ENCODE measurements at regions not wholly inside any gene's neighbourhood (a gene's known extent, or its start where the extent isn't known, plus 50 kb on each side); places are given as distances from the start of the nearest gene placed in this dataset.

DNA sequence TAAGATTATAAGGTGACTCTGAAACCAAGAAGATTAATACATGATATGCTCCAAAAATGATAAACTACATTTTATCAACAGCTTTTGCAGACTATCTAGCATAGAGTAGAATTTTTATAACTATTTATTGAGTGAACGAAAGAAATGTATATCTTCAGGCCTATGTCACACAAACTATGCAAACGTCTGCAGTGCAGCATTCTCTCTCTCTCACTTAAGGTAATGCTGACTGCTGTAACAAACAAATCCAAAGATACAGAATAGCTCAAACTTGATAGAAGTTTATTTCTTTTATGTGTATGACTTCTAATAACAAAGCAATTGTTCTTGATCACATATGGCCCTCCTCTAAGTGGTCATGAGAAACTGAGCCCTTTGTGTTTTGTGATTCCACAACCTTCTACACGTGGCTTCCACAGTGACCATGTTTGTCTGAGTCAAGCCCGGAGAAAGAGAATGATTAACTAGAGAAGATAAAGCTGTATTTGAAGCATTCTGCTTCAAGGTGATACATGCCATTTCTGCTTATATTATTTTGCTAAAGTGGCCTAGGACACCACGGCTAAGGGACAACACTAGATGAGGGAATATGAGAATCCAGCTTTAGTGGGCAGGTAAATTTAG, 1352.7 kb upstream of the TMEM132C start:
- H3K27ac Mint-ChIP-seq = no peak overlapping the region
- no peaks in the 10 kb centered on the region for H3K9me3 Mint-ChIP-seq
- H3K4me3 Mint-ChIP-seq = no peak overlapping the region
- no peaks in the 10 kb centered on the region for H3K36me3 Mint-ChIP-seq (ENCODE audit: low read depth)
- H3K4me1 Mint-ChIP-seq (ENCODE audit: low read depth) = no peaks in the 10 kb centered on the region
- no peak for DNase-seq
- no peak for TF ChIP-seq CTCF (IDR thresholded peaks at IDR 0.05)
- H3K27me3 Mint-ChIP-seq (ENCODE audit: insufficient read depth) = no peaks in the 10 kb centered on the region

GRCh38 chr12:126915309-126915708, 1351.7 kb upstream of the TMEM132C start:
- Mint-ChIP-seq H3K27me3 (ENCODE audit: insufficient read depth) (no peaks in the 10 kb centered on the region), H3K4me3 (no peak overlapping the region), H3K9me3 (no peaks in the 10 kb centered on the region), H3K36me3 (ENCODE audit: low read depth) (no peaks in the 10 kb centered on the region), H3K4me1 (ENCODE audit: low read depth) (no peaks in the 10 kb centered on the region), H3K27ac (no peak overlapping the region)
- DNase-seq = no peak
- TF ChIP-seq CTCF (IDR thresholded peaks at IDR 0.05) = no peak

DNA sequence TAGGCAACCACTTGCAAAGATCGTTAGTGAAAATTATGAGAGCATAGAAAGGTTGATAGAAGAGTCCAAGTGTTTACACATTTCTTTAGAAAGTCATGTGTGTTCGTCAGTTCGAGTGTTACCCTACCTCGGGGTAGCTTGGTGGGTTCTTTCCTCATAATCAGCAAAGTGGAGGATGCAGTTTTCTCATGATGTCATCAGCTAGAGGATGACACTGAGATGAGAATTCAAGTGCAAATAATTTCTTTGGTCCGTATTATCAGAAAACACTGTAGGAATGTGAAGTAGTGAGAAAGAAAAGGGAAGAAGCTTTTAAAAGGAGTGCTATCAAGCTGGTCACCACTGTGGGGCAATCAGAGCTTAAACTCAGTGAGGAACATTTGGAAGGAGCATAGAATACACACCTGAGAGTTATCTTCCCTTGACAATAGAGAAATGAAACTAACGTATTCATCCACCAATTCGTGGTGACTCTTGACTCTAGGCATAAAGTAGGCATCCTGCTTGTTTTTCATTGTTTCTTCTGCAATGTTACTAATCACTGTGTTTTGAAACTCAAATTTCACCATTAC, 1340.9 kb upstream of the TMEM132C start:
- DNase-seq = no peak
- Mint-ChIP-seq H3K27ac (no peak overlapping the region), H3K9me3 (no peaks in the 10 kb centered on the region), H3K4me3 (peak overlapping the region; percentile 30), H3K27me3 (ENCODE audit: insufficient read depth) (no peaks in the 10 kb centered on the region; the same call in 1 of the 2 replicates), H3K36me3 (ENCODE audit: low read depth) (no peaks in the 10 kb centered on the region), H3K4me1 (ENCODE audit: low read depth) (peaks cover 6% of the 10 kb centered on the region; the same call in 1 of the 2 replicates)
- TF ChIP-seq CTCF (IDR thresholded peaks at IDR 0.05) = no peak

GRCh38 chr12:126930234-126930633, 1336.7 kb upstream of the TMEM132C start:
- Mint-ChIP-seq H3K4me3 (no peak overlapping the region), H3K4me1 (ENCODE audit: low read depth) (peaks cover 6% of the 10 kb centered on the region; the same call in 1 of the 2 replicates), H3K36me3 (ENCODE audit: low read depth) (no peaks in the 10 kb centered on the region), H3K9me3 (no peaks in the 10 kb centered on the region), H3K27me3 (ENCODE audit: insufficient read depth) (peaks cover 2% of the 10 kb centered on the region; the same call in 1 of the 2 replicates), H3K27ac (no peak overlapping the region)
- TF ChIP-seq CTCF (IDR thresholded peaks at IDR 0.05) = no peak
- no peak for DNase-seq

DNA sequence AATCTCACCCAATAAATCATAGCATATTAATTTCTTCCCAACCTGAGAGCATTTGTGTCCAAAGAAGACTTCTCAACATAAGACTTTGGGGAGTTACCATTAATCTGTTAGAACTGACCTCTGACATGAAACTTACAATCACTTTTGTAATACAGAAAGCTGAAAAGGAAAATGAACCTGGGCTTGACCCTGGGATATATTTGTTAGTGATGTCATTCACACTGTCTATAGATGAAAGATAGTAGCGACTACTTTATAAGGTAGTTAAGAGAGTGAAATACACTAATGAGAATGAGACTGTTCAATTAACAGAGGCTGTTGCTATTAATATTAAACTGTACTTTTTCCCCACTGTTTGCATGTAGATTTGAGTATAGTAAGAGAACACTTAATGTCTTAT, 1334.8 kb upstream of the TMEM132C start:
- Mint-ChIP-seq H3K27ac (no peak overlapping the region), H3K4me3 (no peak overlapping the region), H3K27me3 (ENCODE audit: insufficient read depth) (peaks cover 2% of the 10 kb centered on the region; the same call in 1 of the 2 replicates), H3K9me3 (no peaks in the 10 kb centered on the region), H3K36me3 (ENCODE audit: low read depth) (no peaks in the 10 kb centered on the region), H3K4me1 (ENCODE audit: low read depth) (peaks cover 12% of the 10 kb centered on the region)
- no peak for DNase-seq
- no peak for TF ChIP-seq CTCF (IDR thresholded peaks at IDR 0.05)
